AG09319 (cell line): ENCODE measurements at regions not wholly inside any gene's neighbourhood (a gene's known extent, or its start where the extent isn't known, plus 50 kb on each side); places are given as distances from the start of the nearest gene placed in this dataset.

ENCODE experiments used
- DNase-seq: peaks from one replicate; pipeline ENCODE4 v3.0.0-alpha.2; 2010; ENCODE audit warnings: low read depth; ENCODE audit errors: extremely low read depth
- TF ChIP-seq, protein P1 (sequence below): IDR thresholded peaks from 2 replicates; pipeline ENCODE4 v1.5.1; 2011; ENCODE audit warnings: low read depth, mild to moderate bottlenecking, inconsistent platforms, low read length, moderate library complexity

DNA sequence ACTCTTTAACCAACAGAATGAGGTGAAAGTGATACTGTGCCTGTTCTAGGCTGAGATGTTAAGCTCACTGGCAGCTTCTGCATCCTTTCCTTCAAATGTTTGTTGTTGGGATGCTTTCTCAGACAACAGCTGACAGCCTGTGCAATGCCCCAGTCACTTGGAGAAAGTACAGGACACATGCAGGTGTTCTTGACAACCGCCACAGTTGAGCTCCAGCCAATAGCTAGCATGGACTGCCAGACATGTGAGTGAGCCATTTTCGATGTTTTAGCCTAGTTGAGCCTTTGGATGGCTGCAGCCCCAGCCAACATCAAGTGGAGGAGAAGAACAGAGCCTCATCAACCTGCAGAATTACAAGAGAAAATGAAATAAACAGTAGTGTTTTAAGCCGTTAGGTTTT lies 94.1 kb upstream of the PPP3CA start:
- TF ChIP-seq, protein P1, sequence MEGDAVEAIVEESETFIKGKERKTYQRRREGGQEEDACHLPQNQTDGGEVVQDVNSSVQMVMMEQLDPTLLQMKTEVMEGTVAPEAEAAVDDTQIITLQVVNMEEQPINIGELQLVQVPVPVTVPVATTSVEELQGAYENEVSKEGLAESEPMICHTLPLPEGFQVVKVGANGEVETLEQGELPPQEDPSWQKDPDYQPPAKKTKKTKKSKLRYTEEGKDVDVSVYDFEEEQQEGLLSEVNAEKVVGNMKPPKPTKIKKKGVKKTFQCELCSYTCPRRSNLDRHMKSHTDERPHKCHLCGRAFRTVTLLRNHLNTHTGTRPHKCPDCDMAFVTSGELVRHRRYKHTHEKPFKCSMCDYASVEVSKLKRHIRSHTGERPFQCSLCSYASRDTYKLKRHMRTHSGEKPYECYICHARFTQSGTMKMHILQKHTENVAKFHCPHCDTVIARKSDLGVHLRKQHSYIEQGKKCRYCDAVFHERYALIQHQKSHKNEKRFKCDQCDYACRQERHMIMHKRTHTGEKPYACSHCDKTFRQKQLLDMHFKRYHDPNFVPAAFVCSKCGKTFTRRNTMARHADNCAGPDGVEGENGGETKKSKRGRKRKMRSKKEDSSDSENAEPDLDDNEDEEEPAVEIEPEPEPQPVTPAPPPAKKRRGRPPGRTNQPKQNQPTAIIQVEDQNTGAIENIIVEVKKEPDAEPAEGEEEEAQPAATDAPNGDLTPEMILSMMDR: no peak
- no peak for DNase-seq

DNA sequence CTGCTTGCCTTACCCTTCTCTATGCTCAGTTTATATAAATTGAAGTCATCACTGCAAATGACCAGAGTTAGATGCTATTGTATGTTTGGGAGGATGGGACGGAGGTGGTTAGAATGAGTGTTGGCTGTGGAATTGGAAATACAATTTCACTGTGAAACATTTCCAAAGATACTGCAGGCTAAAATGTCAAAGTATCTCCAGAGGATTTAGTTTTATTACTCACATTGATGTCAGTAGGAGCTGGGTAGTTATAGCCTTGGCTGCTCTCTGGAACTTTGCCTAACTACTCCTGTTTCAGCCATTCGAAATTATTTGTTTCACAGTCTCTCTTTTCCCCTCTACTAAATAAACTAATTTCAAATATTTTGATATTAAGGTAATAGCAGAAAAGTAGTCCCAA lies 92.6 kb upstream of the PPP3CA start:
- TF ChIP-seq, protein P1: no peak
- DNase-seq: no peak

DNA sequence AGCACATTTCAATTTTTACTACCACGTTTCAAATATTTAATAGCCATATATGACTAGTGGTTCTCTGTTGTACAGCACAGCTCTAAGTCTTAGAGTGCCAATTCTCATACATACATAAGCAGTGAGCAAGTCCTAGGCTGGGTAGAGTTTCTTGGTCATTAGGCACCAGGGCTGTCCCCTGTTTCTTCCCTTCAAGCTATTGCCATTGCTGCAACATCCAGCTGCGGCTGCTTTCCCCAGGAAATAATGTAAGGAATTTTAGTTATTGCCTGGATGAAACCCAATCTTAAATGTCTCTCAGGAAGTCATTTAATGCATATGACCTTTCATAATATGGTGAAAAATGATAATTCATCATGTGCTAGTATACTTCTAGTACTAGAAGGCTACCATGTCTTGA lies 74.1 kb upstream of the PPP3CA start:
- TF ChIP-seq, protein P1: no peak
- no peak for DNase-seq

DNA sequence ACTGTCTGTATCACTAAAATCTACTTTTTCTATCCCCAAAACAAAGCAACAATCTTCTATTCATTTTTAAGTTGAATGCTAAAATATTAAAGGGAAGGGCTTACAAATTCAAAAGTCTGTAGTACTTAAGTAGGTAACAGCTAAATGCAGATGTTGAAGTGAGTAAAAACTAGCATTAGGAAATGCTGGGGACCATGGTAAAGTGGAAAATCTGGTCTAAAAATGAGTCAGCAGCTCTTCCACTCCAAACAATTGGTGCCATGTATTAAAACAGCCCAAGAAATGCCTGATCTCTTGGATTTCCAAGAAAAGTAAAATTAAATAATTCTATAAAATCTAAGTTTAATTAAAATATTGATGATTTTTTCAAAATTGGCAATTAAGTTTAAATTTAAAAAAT lies 73.3 kb upstream of the PPP3CA start:
- TF ChIP-seq, protein P1: no peak
- no peak for DNase-seq

DNA sequence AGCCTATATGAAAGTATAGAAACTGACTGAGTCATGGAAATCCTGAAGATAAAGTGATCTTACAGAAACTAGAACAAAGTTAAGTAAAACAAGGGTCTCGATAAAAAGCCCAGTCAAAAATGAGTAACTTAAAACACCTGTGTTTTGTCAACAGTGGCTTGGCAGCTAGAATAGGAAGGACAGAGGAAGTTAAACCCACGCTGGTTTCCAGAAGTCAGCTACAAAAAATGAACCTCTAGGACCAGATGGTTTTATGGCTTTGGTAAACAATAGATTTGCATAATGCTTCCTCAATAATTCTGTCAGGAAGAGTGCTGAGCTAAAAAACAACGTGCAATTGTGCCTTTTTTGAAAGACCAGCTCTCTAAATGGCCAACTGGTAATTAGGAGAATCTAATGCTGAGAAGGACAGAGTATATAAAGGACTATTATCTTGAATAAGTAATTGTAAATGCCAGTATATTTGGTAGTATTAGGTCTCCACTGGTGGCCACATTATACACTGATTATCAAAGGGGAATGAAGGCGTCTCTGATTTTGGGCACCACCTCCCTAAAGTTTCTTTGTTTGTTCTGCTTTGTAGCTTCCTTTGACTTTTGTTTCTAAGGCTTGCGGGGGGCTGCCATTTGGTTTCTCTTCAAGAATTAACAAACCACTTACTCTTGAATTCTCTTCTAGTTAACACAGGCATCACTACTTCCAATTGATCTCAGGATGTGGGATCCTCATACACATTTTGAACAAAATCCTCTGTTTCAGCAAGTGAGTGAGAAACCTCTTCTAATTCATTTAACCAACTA lies 72.2 kb upstream of the PPP3CA start:
- no peak for DNase-seq
- TF ChIP-seq, protein P1: no peak

DNA sequence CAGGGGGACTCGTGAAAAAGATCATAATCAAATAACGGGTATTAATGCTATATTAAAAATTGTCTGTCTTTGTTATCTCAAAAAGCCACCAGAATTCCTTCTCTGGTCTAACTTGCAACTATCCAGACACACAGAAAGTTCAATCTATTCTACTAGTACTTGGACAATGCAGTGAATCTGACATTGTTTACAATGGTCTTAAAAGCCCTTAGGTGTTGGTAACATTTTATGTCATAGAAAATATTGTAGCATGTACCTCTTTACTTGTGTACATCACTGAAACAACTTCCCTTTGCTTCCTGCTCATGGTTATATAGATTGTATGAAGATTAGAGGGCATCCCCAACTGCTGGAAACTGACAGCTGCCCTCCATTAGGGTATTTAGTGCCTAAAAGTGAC lies 71.1 kb upstream of the PPP3CA start:
- TF ChIP-seq, protein P1: no peak
- DNase-seq: no peak

DNA sequence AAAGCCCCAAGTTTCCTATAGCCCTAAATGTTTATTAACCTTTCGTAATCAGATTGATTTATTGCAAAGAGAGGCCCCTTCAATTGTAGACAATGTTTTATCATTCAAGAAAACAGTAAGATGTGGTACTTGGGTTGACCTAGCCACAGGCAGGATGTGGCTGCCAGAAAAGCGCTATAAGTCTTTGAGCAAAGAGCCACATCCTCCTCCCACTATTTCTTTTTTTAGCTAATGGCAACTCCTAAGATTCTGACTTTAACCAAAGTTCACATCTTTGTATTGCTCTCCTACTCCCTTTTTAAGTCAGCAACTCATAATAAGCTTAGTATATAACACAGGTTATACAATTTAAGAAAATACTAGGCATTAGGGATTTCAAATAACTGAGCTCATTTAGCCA lies 70.7 kb upstream of the PPP3CA start:
- no peak for DNase-seq
- TF ChIP-seq, protein P1: no peak
